22Rv1 (cell line): ENCODE measurements at regions not wholly inside any gene's neighbourhood (a gene's known extent, or its start where the extent isn't known, plus 50 kb on each side); places are given as distances from the start of the nearest gene placed in this dataset.

ENCODE experiments used
- ZFX ChIP-seq: fragments of 450-650 bp; IDR thresholded peaks from 2 replicates; pipeline ENCODE4 v1.6.1; 2017; ENCODE audit warnings: antibody characterized with exemption, borderline replicate concordance
- TF ChIP-seq, protein P1 (sequence below): fragments of 450-650 bp; IDR thresholded peaks from 2 replicates; pipeline ENCODE4 v1.5.1; 2017; ENCODE audit warnings: mild to moderate bottlenecking

DNA sequence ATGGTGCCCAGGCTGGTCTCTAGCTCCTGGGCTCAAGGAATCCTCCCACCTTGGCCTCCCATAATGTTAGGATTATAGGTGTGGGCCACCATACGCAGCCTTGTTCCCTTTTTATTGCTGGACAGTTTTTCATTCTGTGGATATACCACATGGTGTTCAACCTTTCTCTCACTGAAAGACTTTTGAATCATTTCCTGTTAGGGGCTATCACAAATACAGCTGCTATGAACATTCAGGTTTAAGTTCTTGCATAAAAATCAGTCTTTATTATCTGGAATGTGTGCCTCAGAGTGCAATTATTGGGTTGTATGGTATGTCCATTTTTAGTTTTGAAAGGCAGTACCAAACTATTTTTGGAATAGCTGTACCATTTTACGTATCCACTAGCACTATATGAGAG, 647.2 kb downstream of the LIG4 start:
- TF ChIP-seq, protein P1, sequence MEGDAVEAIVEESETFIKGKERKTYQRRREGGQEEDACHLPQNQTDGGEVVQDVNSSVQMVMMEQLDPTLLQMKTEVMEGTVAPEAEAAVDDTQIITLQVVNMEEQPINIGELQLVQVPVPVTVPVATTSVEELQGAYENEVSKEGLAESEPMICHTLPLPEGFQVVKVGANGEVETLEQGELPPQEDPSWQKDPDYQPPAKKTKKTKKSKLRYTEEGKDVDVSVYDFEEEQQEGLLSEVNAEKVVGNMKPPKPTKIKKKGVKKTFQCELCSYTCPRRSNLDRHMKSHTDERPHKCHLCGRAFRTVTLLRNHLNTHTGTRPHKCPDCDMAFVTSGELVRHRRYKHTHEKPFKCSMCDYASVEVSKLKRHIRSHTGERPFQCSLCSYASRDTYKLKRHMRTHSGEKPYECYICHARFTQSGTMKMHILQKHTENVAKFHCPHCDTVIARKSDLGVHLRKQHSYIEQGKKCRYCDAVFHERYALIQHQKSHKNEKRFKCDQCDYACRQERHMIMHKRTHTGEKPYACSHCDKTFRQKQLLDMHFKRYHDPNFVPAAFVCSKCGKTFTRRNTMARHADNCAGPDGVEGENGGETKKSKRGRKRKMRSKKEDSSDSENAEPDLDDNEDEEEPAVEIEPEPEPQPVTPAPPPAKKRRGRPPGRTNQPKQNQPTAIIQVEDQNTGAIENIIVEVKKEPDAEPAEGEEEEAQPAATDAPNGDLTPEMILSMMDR: no peak
- no peak for TF ChIP-seq ZFX
